ENCODE measurements at regions not wholly inside any gene's neighbourhood (a gene's known extent, or its start where the extent isn't known, plus 50 kb on each side); places are given as distances from the start of the nearest gene placed in this dataset.

- no peak for TF ChIP-seq REST (IDR thresholded peaks at IDR 0.05)
- no peak for TF ChIP-seq FOXA2 (IDR thresholded peaks at IDR 0.05)
These were observed 241.8 kb upstream of the SOX9 start (continued) for GRCh38 chr17:71878998-71879397.

GRCh38 chr17:71881041-71881440 lies 239.8 kb upstream of the SOX9 start:
- WGBS, result 71% methylated on average over 3 of the region's 3 CpGs
- Histone ChIP-seq H3K27me3 (ENCODE audit: control insufficient read depth in 4 of 4, insufficient read depth in 4 of 4, low read length in 3 of 4) (peaks cover 0 to 2% (median 0%) of the 10 kb centered on the region in 4 donors), H3K9ac (ENCODE audit: low read depth in 1 of 2, low read length in 2 of 2) (no peak overlapping the region), H3K36me3 (ENCODE audit: control insufficient read depth in 4 of 4, insufficient read depth in 3 of 4, low read depth in 1 of 4, low read length in 3 of 4) (no peaks in the 10 kb centered on the region), H3K9me3 (ENCODE audit: control insufficient read depth in 4 of 4, low read length in 3 of 4) (peaks cover 0 to 3% (median 0%) of the 10 kb centered on the region in 4 donors), H3K27ac (ENCODE audit: low read depth in 1 of 2, low read length in 2 of 2) (no peak overlapping the region), H3K4me3 (ENCODE audit: low read depth in 1 of 3, low read length in 3 of 3) (no peak overlapping the region), H3K4me1 (ENCODE audit: control insufficient read depth in 4 of 4, insufficient read depth in 4 of 4, low read length in 3 of 4) (no peaks in the 10 kb centered on the region)
- DNase-seq (ENCODE audit: low spot score), result no peak
- TF ChIP-seq HNF4A (conservative IDR thresholded peaks at IDR 0.05) (no peak), MAX (IDR thresholded peaks at IDR 0.05) (no peak), SP1 (IDR thresholded peaks at IDR 0.05) (no peak)

GRCh38 chr17:71881581-71881980 lies 239.2 kb upstream of the SOX9 start:
- DNase-seq (ENCODE audit: low spot score), result no peak
- 87% methylated on average over 2 of the region's 2 CpGs for WGBS
- Histone ChIP-seq H3K9ac (ENCODE audit: low read depth in 1 of 2, low read length in 2 of 2) (no peak overlapping the region), H3K4me1 (ENCODE audit: control insufficient read depth in 4 of 4, insufficient read depth in 4 of 4, low read length in 3 of 4) (no peaks in the 10 kb centered on the region), H3K36me3 (ENCODE audit: control insufficient read depth in 4 of 4, insufficient read depth in 3 of 4, low read depth in 1 of 4, low read length in 3 of 4) (no peaks in the 10 kb centered on the region), H3K27me3 (ENCODE audit: control insufficient read depth in 4 of 4, insufficient read depth in 4 of 4, low read length in 3 of 4) (peaks cover 0 to 2% (median 0%) of the 10 kb centered on the region in 4 donors), H3K27ac (ENCODE audit: low read depth in 1 of 2, low read length in 2 of 2) (no peak overlapping the region), H3K4me3 (ENCODE audit: low read depth in 1 of 3, low read length in 3 of 3) (no peak overlapping the region), H3K9me3 (ENCODE audit: control insufficient read depth in 4 of 4, low read length in 3 of 4) (peaks cover 0 to 3% (median 0%) of the 10 kb centered on the region in 4 donors)
- no peak for TF ChIP-seq EGR1 (IDR thresholded peaks at IDR 0.05; ENCODE audit: low read depth in 2 of 2)
- TF ChIP-seq CTCF (IDR thresholded peaks at IDR 0.05; ENCODE audit: low read depth, low read length, missing input control), result no peak
- TF ChIP-seq YY1 (IDR thresholded peaks at IDR 0.05), result no peak
- TF ChIP-seq HNF4G (IDR thresholded peaks at IDR 0.05), result no peak
- no peak for TF ChIP-seq RXRA (IDR thresholded peaks at IDR 0.05)
- TF ChIP-seq GABPA (IDR thresholded peaks at IDR 0.05 in 1 of 2, conservative IDR thresholded peaks at IDR 0.05 in 1 of 2), result no peak
- TF ChIP-seq NR2F2 (IDR thresholded peaks at IDR 0.05), result no peak
- no peak for TF ChIP-seq HNF4A (conservative IDR thresholded peaks at IDR 0.05)
- no peak for TF ChIP-seq TAF1 (conservative IDR thresholded peaks at IDR 0.05)
- TF ChIP-seq REST (IDR thresholded peaks at IDR 0.05), result no peak
- TF ChIP-seq ATF3 (IDR thresholded peaks at IDR 0.05), result no peak
- no peak for TF ChIP-seq MAX (IDR thresholded peaks at IDR 0.05)
- TF ChIP-seq ZBTB33 (IDR thresholded peaks at IDR 0.05), result no peak
- no peak for TF ChIP-seq FOXA2 (IDR thresholded peaks at IDR 0.05)
- no peak for TF ChIP-seq JUND (IDR thresholded peaks at IDR 0.05)
- no peak for TF ChIP-seq FOXA1 (IDR thresholded peaks at IDR 0.05)
- no peak for TF ChIP-seq SP1 (IDR thresholded peaks at IDR 0.05)
- no peak for TF ChIP-seq RAD21 (IDR thresholded peaks at IDR 0.05)

Measured in liver (tissue), 8 donors.